CD14-positive monocyte (primary cell): ENCODE measurements at regions not wholly inside any gene's neighbourhood (a gene's known extent, or its start where the extent isn't known, plus 50 kb on each side); places are given as distances from the start of the nearest gene placed in this dataset.
"Not testable (repeated sequence)": the region's sequence is repeated elsewhere in the genome, so short reads cannot be mapped to it uniquely, and the experiment has no call there.

ENCODE experiments used
- DNase-seq, 3 donors: peaks; one replicate each; pipeline ENCODE4 v3.0.0-alpha.2; 2011 to 2022
- H2AFZ ChIP-seq: 2 replicates; pipeline ENCODE4 v1.6.0; 2012; ENCODE audit warnings: mild to moderate bottlenecking, low read depth, low read length, inconsistent platforms; ENCODE audit not compliant: insufficient read depth, poor library complexity, severe bottlenecking
- H3K27ac ChIP-seq, 2 donors: 1 replicate in 1 of 2; 2 replicates in 1 of 2; pipeline ENCODE4 v1.5.1; 2012 to 2013; ENCODE audit warnings: low read length in 2 of 2, control low read depth in 1 of 2, inconsistent platforms in 1 of 2, low read depth in 1 of 2, mild to moderate bottlenecking in 1 of 2
- H3K27me3 ChIP-seq, 2 donors: one replicate each; pipeline versions ENCODE4 v1.6.0 to v1.6.1; 2011 to 2013; ENCODE audit warnings: low read length in 2 of 2; ENCODE audit not compliant: control insufficient read depth in 2 of 2, insufficient read depth in 2 of 2
- H3K36me3 ChIP-seq, 2 donors: replicated peaks in 1 of 2; 1 replicate in 1 of 2; 2 replicates in 1 of 2; pipeline versions ENCODE4 v1.5.1 to v1.6.1; 2012 to 2013; ENCODE audit warnings: low read length in 2 of 2, control low read depth in 1 of 2, inconsistent platforms in 1 of 2, mild to moderate bottlenecking in 1 of 2; ENCODE audit not compliant: insufficient read depth in 2 of 2, control insufficient read depth in 1 of 2
- H3K4me1 ChIP-seq, 2 donors: 1 replicate in 1 of 2; 2 replicates in 1 of 2; pipeline versions ENCODE4 v1.5.1 to v1.6.1; 2012 to 2013; ENCODE audit warnings: low read length in 2 of 2, control low read depth in 1 of 2, inconsistent platforms in 1 of 2, mild to moderate bottlenecking in 1 of 2, moderate library complexity in 1 of 2; ENCODE audit not compliant: insufficient read depth in 2 of 2, control insufficient read depth in 1 of 2
- H3K4me2 ChIP-seq: replicated peaks from 2 replicates; pipeline ENCODE3; 2012; ENCODE audit warnings: low read length, moderate library complexity, mild to moderate bottlenecking; ENCODE audit not compliant: poor library complexity, severe bottlenecking; ENCODE audit errors: extremely low read depth
- H3K4me3 ChIP-seq, 3 experiments: fragments of 200-600 bp in 1 of 3; sonication (generic) in 1 of 3; replicated peaks in 1 of 3; 1 replicate in 2 of 3; 2 replicates in 1 of 3; pipeline ENCODE4 v1.5.1; 2011 to 2013; ENCODE audit warnings: low read length in 3 of 3, mild to moderate bottlenecking in 3 of 3, control low read depth in 2 of 3, low read depth in 2 of 3, inconsistent platforms in 1 of 3, moderate library complexity in 1 of 3
- H3K79me2 ChIP-seq: 2 replicates; pipeline ENCODE4 v1.6.0; 2012; ENCODE audit warnings: mild to moderate bottlenecking, control low read depth, inconsistent platforms, low read length, moderate library complexity; ENCODE audit not compliant: insufficient read depth
- H3K9ac ChIP-seq: 2 replicates; pipeline ENCODE4 v1.6.0; 2017; ENCODE audit warnings: low read length, mild to moderate bottlenecking; ENCODE audit not compliant: insufficient read depth, poor library complexity, severe bottlenecking
- H3K9me3 ChIP-seq, 2 donors: replicated peaks in 1 of 2; 1 replicate in 1 of 2; 2 replicates in 1 of 2; pipeline versions ENCODE4 v1.5.1 to v1.6.1; 2012 to 2013; ENCODE audit warnings: low read length in 2 of 2, control low read depth in 1 of 2; ENCODE audit not compliant: control insufficient read depth in 1 of 2, insufficient read depth in 1 of 2
- H4K20me1 ChIP-seq: 2 replicates; pipeline ENCODE4 v1.6.0; 2012; ENCODE audit warnings: mild to moderate bottlenecking, low read length, control low read depth, moderate library complexity; ENCODE audit not compliant: insufficient read depth
- H3K27ac Mint-ChIP-seq, 7 donors: one replicate each; pipeline ENCODE4 v1.8.0; 2020; ENCODE audit warnings: mild to moderate bottlenecking in 7 of 7, mixed read lengths in 7 of 7, moderate library complexity in 6 of 7, inconsistent platforms in 2 of 7
- H3K27me3 Mint-ChIP-seq, 3 donors: one replicate each; pipeline ENCODE4 v1.8.0; 2021 to 2022; ENCODE audit warnings: low read depth in 3 of 3, mild to moderate bottlenecking in 3 of 3, mixed read lengths in 3 of 3, moderate library complexity in 3 of 3, inconsistent platforms in 1 of 3
- H3K36me3 Mint-ChIP-seq, 2 donors: one replicate each; pipeline ENCODE4 v1.8.0; 2020; ENCODE audit warnings: mixed read lengths in 2 of 2, inconsistent platforms in 1 of 2, mild to moderate bottlenecking in 1 of 2
- H3K4me1 Mint-ChIP-seq: one replicate; pipeline ENCODE4 v1.8.0; 2020; ENCODE audit warnings: mild to moderate bottlenecking, mixed read lengths
- H3K4me3 Mint-ChIP-seq, 2 donors: one replicate each; pipeline ENCODE4 v1.8.0; 2020; ENCODE audit warnings: mild to moderate bottlenecking in 2 of 2, mixed read lengths in 2 of 2, moderate library complexity in 1 of 2
- H3K9me3 Mint-ChIP-seq, 7 donors: one replicate each; pipeline ENCODE4 v1.8.0; 2020 to 2022; ENCODE audit warnings: mixed read lengths in 7 of 7, mild to moderate bottlenecking in 6 of 7, moderate library complexity in 6 of 7, inconsistent platforms in 2 of 7
- CTCF ChIP-seq: fragments of 200-600 bp; IDR thresholded peaks from one replicate; pipeline ENCODE4 v1.8.0; 2022; ENCODE audit warnings: antibody characterized with exemption, mild to moderate bottlenecking
- WGBS: methylation state at CpG from one replicate; pipeline ENCODE4 v1.1.5; 2013; ENCODE audit warnings: missing lambda C conversion rate; ENCODE audit not compliant: insufficient coverage; 5-methylcytosine and 5-hydroxymethylcytosine counted together
- intact Hi-C, 2 donors: fragments of 100-400 bp; cut with micrococcal nuclease; formaldehyde crosslinking; loops; one replicate each; pipeline versions ENCODE4 v1.15.0 to v1.15.1; 2023

DNA sequence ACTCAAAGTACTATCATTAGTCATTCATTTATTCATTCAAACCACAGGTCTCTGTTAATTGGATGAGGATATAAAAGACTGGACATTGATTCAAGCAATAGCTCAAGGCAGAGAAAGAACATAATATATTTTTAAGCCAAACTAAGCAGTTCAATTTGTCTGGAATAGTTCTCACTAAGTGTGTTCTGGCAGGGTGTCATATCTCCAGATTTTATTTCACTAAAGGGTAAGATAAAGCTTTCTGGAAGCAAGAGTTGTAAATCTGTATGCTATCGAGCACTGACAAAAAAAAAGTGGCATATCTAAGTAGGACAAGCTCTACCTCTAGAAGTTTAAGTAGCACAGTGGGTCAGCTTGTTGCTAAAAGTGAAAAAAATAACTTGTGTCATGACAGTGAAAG lies 375.6 kb downstream of the TUSC1 start:
- no peak for TF ChIP-seq CTCF
- H3K79me2 ChIP-seq, result no peaks in the 10 kb centered on the region
- H3K36me3 ChIP-seq, result no peaks in the 10 kb centered on the region
- no peak overlapping the region for H3K4me3 ChIP-seq
- no peak overlapping the region for H3K27ac ChIP-seq
- no peak overlapping the region for H3K9ac ChIP-seq
- Mint-ChIP-seq H3K27me3 (no peaks in the 10 kb centered on the region), H3K4me3 (no peak overlapping the region), H3K27ac (no peak overlapping the region), H3K9me3 (no peaks in the 10 kb centered on the region), H3K36me3 (no peaks in the 10 kb centered on the region), H3K4me1 (no peaks in the 10 kb centered on the region)
- H3K4me2 ChIP-seq, result no peak overlapping the region
- H3K4me1 ChIP-seq, result no peaks in the 10 kb centered on the region
- H2AFZ ChIP-seq, result no peak overlapping the region
- no peak for DNase-seq
- H4K20me1 ChIP-seq, result no peaks in the 10 kb centered on the region
- no peaks in the 10 kb centered on the region for H3K9me3 ChIP-seq
- WGBS, result no CpG with 5 or more reads among the region's 1 CpG
- H3K27me3 ChIP-seq, result no peaks in the 10 kb centered on the region
- intact Hi-C loops, result no loop called here

GRCh38 chr9:25288195-25288594 lies 390.0 kb downstream of the TUSC1 start:
- H3K9me3 Mint-ChIP-seq, result peaks cover 3 to 13% (median 8%) of the 10 kb centered on the region in 7 donors
- intact Hi-C loops, H3K4me3 ChIP-seq, H4K20me1 ChIP-seq, H3K9me3 ChIP-seq, H3K27me3 ChIP-seq, H3K36me3 ChIP-seq, DNase-seq, H3K36me3 Mint-ChIP-seq, H3K4me1 ChIP-seq, H3K4me2 ChIP-seq, H3K27ac ChIP-seq, H3K27ac Mint-ChIP-seq, H3K9ac ChIP-seq, H3K4me1 Mint-ChIP-seq, H2AFZ ChIP-seq, H3K27me3 Mint-ChIP-seq, H3K4me3 Mint-ChIP-seq, H3K79me2 ChIP-seq: not testable (repeated sequence)
- WGBS, result 90% methylated on average over 2 of the region's 5 CpGs
